Neural cell (in vitro differentiated cells): ENCODE measurements at regions not wholly inside any gene's neighbourhood (a gene's known extent, or its start where the extent isn't known, plus 50 kb on each side); places are given as distances from the start of the nearest gene placed in this dataset.

Source experiments
- H2AFZ ChIP-seq: fragments of 200-600, 300-800 bp; sonication (generic), shearing (Covaris generic); 2 replicates; pipeline ENCODE4 v1.6.0; 2014; ENCODE audit warnings: low read depth, mild to moderate bottlenecking, antibody characterized with exemption, low read length, moderate library complexity
- H3F3A ChIP-seq: fragments of 200-600 bp; shearing (Covaris generic); 2 replicates; pipeline ENCODE4 v1.6.1; 2016; ENCODE audit warnings: mild to moderate bottlenecking, moderate library complexity, mixed read lengths, antibody characterized with exemption, low read length; ENCODE audit not compliant: insufficient read depth, poor library complexity, severe bottlenecking
- H3K27ac ChIP-seq: fragments of 200-600, 300-800 bp; sonication (generic), shearing (Covaris generic); 2 replicates; pipeline ENCODE4 v1.5.1; 2014; ENCODE audit warnings: mild to moderate bottlenecking, low read length, moderate library complexity
- H3K27me3 ChIP-seq: fragments of 300-800, 200-600 bp; sonication (generic), shearing (Covaris generic); 2 replicates; pipeline ENCODE4 v1.6.0; 2014; ENCODE audit warnings: mild to moderate bottlenecking, low read depth, low read length, moderate library complexity; ENCODE audit not compliant: insufficient read depth
- H3K36me3 ChIP-seq: fragments of 300-800, 200-600 bp; sonication (generic), shearing (Covaris generic); 2 replicates; pipeline ENCODE4 v1.5.1; 2014; ENCODE audit warnings: mild to moderate bottlenecking, antibody characterized with exemption, low read length, moderate library complexity; ENCODE audit not compliant: insufficient read depth
- H3K4me2 ChIP-seq: fragments of 300-800, 200-600 bp; sonication (generic), shearing (Covaris generic); 2 replicates; pipeline ENCODE4 v1.6.0; 2014; ENCODE audit warnings: mild to moderate bottlenecking, low read length
- H3K4me3 ChIP-seq: fragments of 300-800, 200-600 bp; sonication (generic), shearing (Covaris generic); 2 replicates; pipeline ENCODE4 v1.5.1; 2014; ENCODE audit warnings: mild to moderate bottlenecking, low read length, moderate library complexity
- H3K79me2 ChIP-seq: fragments of 200-600 bp; shearing (Covaris generic); replicated peaks from 2 replicates; pipeline ENCODE4 v1.6.0; 2014; ENCODE audit warnings: mild to moderate bottlenecking, low read length, moderate library complexity; ENCODE audit not compliant: insufficient read depth
- H3K9ac ChIP-seq: fragments of 300-800, 200-600 bp; sonication (generic), shearing (Covaris generic); 2 replicates; pipeline ENCODE4 v1.6.1; 2016; ENCODE audit warnings: mild to moderate bottlenecking, low read length, mixed read lengths
- H3K9me2 ChIP-seq: fragments of 200-600 bp; shearing (Covaris generic); 2 replicates; pipeline ENCODE4 v1.6.1; 2016; ENCODE audit warnings: mild to moderate bottlenecking, low read length, mixed read lengths; ENCODE audit not compliant: insufficient read depth
- H3K9me3 ChIP-seq: fragments of 200-600, 300-800 bp; sonication (generic), shearing (Covaris generic); 2 replicates; pipeline ENCODE4 v1.6.1; 2016; ENCODE audit warnings: mild to moderate bottlenecking, mixed run types, low read length, moderate library complexity, mixed read lengths
- H4K20me1 ChIP-seq: fragments of 200-600 bp; shearing (Covaris generic); 2 replicates; pipeline ENCODE4 v1.6.1; 2016; ENCODE audit warnings: mild to moderate bottlenecking, mixed run types; ENCODE audit not compliant: insufficient read depth
- EP300 ChIP-seq: fragments of 450-650 bp; conservative IDR thresholded peaks from 2 replicates; pipeline ENCODE4 v1.6.1; 2014; ENCODE audit warnings: antibody characterized with exemption, mild to moderate bottlenecking, moderate library complexity; ENCODE audit not compliant: poor library complexity, severe bottlenecking
- EZH2 ChIP-seq: fragments of 200-600, 300-800 bp; shearing (Covaris generic), sonication (generic); IDR thresholded peaks from 2 replicates; pipeline ENCODE4 v1.6.1; 2014; ENCODE audit warnings: antibody characterized with exemption, low read length, borderline replicate concordance, mild to moderate bottlenecking; ENCODE audit not compliant: insufficient read depth, poor library complexity, severe bottlenecking
- MXI1 ChIP-seq: fragments of 450-650 bp; conservative IDR thresholded peaks from 2 replicates; pipeline ENCODE4 v1.6.1; 2014; ENCODE audit warnings: antibody characterized with exemption, mild to moderate bottlenecking; ENCODE audit not compliant: poor library complexity, severe bottlenecking
- POLR2AphosphoS5 ChIP-seq: IDR thresholded peaks from 2 replicates; pipeline ENCODE4 v1.6.1; 2012
- RAD21 ChIP-seq: fragments of 450-650 bp; conservative IDR thresholded peaks from 2 replicates; pipeline ENCODE4 v1.6.1; 2014; ENCODE audit warnings: antibody characterized with exemption, mild to moderate bottlenecking, moderate library complexity
- SMC3 ChIP-seq: fragments of 450-650 bp; conservative IDR thresholded peaks from 2 replicates; pipeline ENCODE4 v1.6.1; 2014; ENCODE audit warnings: antibody characterized with exemption, mild to moderate bottlenecking, moderate library complexity; ENCODE audit not compliant: poor library complexity
- TAF1 ChIP-seq: IDR thresholded peaks from 2 replicates; pipeline ENCODE4 v1.6.1; 2012; ENCODE audit warnings: low read depth
- TF ChIP-seq, protein P1 (sequence below): fragments of 450-650 bp; IDR thresholded peaks from 2 replicates; pipeline ENCODE4 v1.5.1; 2014; ENCODE audit warnings: antibody characterized with exemption, mild to moderate bottlenecking, moderate library complexity; ENCODE audit not compliant: poor library complexity, severe bottlenecking
- TF ChIP-seq, protein P2 (sequence below): IDR thresholded peaks from 2 replicates; pipeline ENCODE4 v1.6.1; 2012; ENCODE audit warnings: borderline replicate concordance

DNA sequence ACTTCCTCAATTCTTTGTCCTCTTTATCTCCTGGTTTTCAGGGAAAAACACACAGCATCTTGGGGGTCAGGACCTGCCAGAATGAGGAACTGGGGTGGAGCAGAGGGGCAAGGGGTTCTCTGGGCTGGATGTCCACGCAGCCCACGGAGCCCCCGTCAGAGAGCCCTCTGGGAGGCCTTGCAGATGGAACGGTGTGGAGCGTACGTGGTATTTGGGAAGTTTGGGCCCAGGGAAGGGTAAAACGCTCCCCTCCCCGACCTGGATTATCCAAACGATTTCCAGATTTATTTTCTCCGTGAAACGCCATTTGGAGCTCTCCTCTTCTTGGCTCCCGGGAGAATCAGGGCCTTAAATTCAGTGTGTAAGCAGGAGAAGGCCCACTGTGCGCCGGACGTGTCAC, 51.7 kb upstream of the ZNF536 start:
- Histone ChIP-seq H2AFZ (no peak overlapping the region), H4K20me1 (no peaks in the 10 kb centered on the region), H3K9me2 (no peaks in the 10 kb centered on the region), H3K9ac (no peak overlapping the region), H3F3A (no peaks in the 10 kb centered on the region), H3K9me3 (peaks cover 9% of the 10 kb centered on the region), H3K4me3 (no peak overlapping the region), H3K27me3 (no peaks in the 10 kb centered on the region), H3K27ac (no peak overlapping the region), H3K4me2 (no peak overlapping the region), H3K79me2 (no peaks in the 10 kb centered on the region), H3K36me3 (no peaks in the 10 kb centered on the region)
- TF ChIP-seq RAD21, result no peak
- TF ChIP-seq POLR2AphosphoS5, result no peak
- no peak for TF ChIP-seq SMC3

DNA sequence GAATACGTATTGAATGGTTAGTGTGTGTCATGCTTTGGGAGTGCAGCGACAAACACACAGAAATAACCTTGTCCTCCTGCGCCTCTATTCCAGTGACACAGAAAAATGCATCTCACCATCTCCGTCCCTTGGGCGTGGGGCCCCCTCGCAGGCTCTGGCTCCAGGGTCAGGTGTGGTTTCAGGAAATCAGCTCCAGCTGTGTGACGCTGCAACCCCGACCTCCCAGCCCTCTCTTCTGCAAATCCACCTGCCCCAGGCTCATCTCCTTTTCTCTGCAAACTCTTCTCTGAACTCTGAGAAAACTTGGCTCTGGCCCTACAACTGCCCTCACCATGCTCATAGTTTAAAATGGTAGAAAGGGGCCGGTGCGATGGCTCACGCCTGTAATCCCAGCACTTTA, 51.3 kb upstream of the ZNF536 start:
- H3F3A ChIP-seq, result no peaks in the 10 kb centered on the region
- no peaks in the 10 kb centered on the region for H3K9me2 ChIP-seq
- H3K9ac ChIP-seq, result no peak overlapping the region
- H3K4me3 ChIP-seq, result no peak overlapping the region
- peaks cover 5% of the 10 kb centered on the region for H3K9me3 ChIP-seq
- H2AFZ ChIP-seq, result no peak overlapping the region
- H3K27ac ChIP-seq, result no peak overlapping the region
- H3K36me3 ChIP-seq, result no peaks in the 10 kb centered on the region
- TF ChIP-seq, protein P1, sequence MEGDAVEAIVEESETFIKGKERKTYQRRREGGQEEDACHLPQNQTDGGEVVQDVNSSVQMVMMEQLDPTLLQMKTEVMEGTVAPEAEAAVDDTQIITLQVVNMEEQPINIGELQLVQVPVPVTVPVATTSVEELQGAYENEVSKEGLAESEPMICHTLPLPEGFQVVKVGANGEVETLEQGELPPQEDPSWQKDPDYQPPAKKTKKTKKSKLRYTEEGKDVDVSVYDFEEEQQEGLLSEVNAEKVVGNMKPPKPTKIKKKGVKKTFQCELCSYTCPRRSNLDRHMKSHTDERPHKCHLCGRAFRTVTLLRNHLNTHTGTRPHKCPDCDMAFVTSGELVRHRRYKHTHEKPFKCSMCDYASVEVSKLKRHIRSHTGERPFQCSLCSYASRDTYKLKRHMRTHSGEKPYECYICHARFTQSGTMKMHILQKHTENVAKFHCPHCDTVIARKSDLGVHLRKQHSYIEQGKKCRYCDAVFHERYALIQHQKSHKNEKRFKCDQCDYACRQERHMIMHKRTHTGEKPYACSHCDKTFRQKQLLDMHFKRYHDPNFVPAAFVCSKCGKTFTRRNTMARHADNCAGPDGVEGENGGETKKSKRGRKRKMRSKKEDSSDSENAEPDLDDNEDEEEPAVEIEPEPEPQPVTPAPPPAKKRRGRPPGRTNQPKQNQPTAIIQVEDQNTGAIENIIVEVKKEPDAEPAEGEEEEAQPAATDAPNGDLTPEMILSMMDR, result no peak
- TF ChIP-seq TAF1, result no peak
- no peak for TF ChIP-seq EZH2
- no peak for TF ChIP-seq RAD21
- TF ChIP-seq SMC3, result no peak
- no peak for TF ChIP-seq EP300
- no peak for TF ChIP-seq POLR2AphosphoS5
- TF ChIP-seq MXI1, result no peak
- TF ChIP-seq, protein P2, sequence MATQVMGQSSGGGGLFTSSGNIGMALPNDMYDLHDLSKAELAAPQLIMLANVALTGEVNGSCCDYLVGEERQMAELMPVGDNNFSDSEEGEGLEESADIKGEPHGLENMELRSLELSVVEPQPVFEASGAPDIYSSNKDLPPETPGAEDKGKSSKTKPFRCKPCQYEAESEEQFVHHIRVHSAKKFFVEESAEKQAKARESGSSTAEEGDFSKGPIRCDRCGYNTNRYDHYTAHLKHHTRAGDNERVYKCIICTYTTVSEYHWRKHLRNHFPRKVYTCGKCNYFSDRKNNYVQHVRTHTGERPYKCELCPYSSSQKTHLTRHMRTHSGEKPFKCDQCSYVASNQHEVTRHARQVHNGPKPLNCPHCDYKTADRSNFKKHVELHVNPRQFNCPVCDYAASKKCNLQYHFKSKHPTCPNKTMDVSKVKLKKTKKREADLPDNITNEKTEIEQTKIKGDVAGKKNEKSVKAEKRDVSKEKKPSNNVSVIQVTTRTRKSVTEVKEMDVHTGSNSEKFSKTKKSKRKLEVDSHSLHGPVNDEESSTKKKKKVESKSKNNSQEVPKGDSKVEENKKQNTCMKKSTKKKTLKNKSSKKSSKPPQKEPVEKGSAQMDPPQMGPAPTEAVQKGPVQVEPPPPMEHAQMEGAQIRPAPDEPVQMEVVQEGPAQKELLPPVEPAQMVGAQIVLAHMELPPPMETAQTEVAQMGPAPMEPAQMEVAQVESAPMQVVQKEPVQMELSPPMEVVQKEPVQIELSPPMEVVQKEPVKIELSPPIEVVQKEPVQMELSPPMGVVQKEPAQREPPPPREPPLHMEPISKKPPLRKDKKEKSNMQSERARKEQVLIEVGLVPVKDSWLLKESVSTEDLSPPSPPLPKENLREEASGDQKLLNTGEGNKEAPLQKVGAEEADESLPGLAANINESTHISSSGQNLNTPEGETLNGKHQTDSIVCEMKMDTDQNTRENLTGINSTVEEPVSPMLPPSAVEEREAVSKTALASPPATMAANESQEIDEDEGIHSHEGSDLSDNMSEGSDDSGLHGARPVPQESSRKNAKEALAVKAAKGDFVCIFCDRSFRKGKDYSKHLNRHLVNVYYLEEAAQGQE, result no peak
- no peaks in the 10 kb centered on the region for H3K79me2 ChIP-seq
- no peaks in the 10 kb centered on the region for H4K20me1 ChIP-seq
- H3K4me2 ChIP-seq, result no peak overlapping the region
- no peaks in the 10 kb centered on the region for H3K27me3 ChIP-seq
